HFFc6 (cell line): ENCODE measurements at regions not wholly inside any gene's neighbourhood (a gene's known extent, or its start where the extent isn't known, plus 50 kb on each side); places are given as distances from the start of the nearest gene placed in this dataset.

ENCODE experiments used
- DNase-seq: peaks from one replicate; pipeline ENCODE4 v3.0.0-alpha.2; 2018
- H3K27ac Mint-ChIP-seq: 2 replicates; pipeline ENCODE4 v1.8.0; 2020; ENCODE audit warnings: mild to moderate bottlenecking, mixed read lengths
- H3K27me3 Mint-ChIP-seq: 2 replicates; pipeline ENCODE4 v1.8.0; 2021; ENCODE audit warnings: mild to moderate bottlenecking, moderate library complexity, mixed read lengths; ENCODE audit not compliant: insufficient read depth
- H3K36me3 Mint-ChIP-seq: 2 replicates; pipeline ENCODE4 v1.8.0; 2021; ENCODE audit warnings: low read depth, mixed read lengths
- H3K4me1 Mint-ChIP-seq: 2 replicates; pipeline ENCODE4 v1.8.0; 2020; ENCODE audit warnings: low read depth, mixed read lengths
- H3K4me3 Mint-ChIP-seq: 2 replicates; pipeline ENCODE4 v1.8.0; 2020; ENCODE audit warnings: mild to moderate bottlenecking, moderate library complexity, mixed read lengths
- H3K9me3 Mint-ChIP-seq: 2 replicates; pipeline ENCODE4 v1.8.0; 2020; ENCODE audit warnings: mild to moderate bottlenecking, mixed read lengths
- CTCF ChIP-seq: fragments of 200-600 bp; sonication (generic); IDR thresholded peaks from 2 replicates; pipeline ENCODE4 v1.5.0; 2021; ENCODE audit warnings: antibody characterized with exemption, mild to moderate bottlenecking

- Mint-ChIP-seq H3K36me3 (peaks cover 26% of the 10 kb centered on the region), H3K4me3 (no peak overlapping the region), H3K4me1 (peaks cover 69% of the 10 kb centered on the region), H3K27ac (peak overlapping the region; percentile 67), H3K9me3 (no peaks in the 10 kb centered on the region), H3K27me3 (no peaks in the 10 kb centered on the region)
- TF ChIP-seq CTCF = no peak
- peak; percentile 68 for DNase-seq
Measured at GRCh38 chr15:62779036-62779770, 263.3 kb upstream of the TPM1 start.

GRCh38 chr15:62779899-62780298, 262.6 kb upstream of the TPM1 start:
- no peaks in the 10 kb centered on the region for H3K27me3 Mint-ChIP-seq
- no peak overlapping the region for H3K4me3 Mint-ChIP-seq
- no peak for DNase-seq
- H3K9me3 Mint-ChIP-seq = no peaks in the 10 kb centered on the region
- H3K36me3 Mint-ChIP-seq = peaks cover 24% of the 10 kb centered on the region
- TF ChIP-seq CTCF = no peak
- peaks cover 71% of the 10 kb centered on the region for H3K4me1 Mint-ChIP-seq
- peak overlapping the region; percentile 67; the same call in 1 of the 2 replicates for H3K27ac Mint-ChIP-seq

- no peak for DNase-seq
Measured at GRCh38 chr15:62781081-62781497, 261.5 kb upstream of the TPM1 start.

GRCh38 chr15:62782071-62782841, 260.3 kb upstream of the TPM1 start:
- H3K4me3 Mint-ChIP-seq = no peak overlapping the region; the same call in none of the 2 replicates
- DNase-seq = peak; percentile 74
- no peaks in the 10 kb centered on the region for H3K27me3 Mint-ChIP-seq
- peak; percentile 87 for TF ChIP-seq CTCF
- H3K4me1 Mint-ChIP-seq = peaks cover 80% of the 10 kb centered on the region
- H3K27ac Mint-ChIP-seq = peak overlapping the region; percentile 78
- H3K36me3 Mint-ChIP-seq = peaks cover 20% of the 10 kb centered on the region
- H3K9me3 Mint-ChIP-seq = no peaks in the 10 kb centered on the region

More at GRCh38 chr15:62781081-62781497, 261.5 kb upstream of the TPM1 start:
- Mint-ChIP-seq H3K4me3 (no peak overlapping the region), H3K4me1 (peaks cover 79% of the 10 kb centered on the region), H3K27me3 (no peaks in the 10 kb centered on the region), H3K27ac (peak overlapping the region; percentile 25), H3K9me3 (no peaks in the 10 kb centered on the region), H3K36me3 (peaks cover 17% of the 10 kb centered on the region)
- no peak for TF ChIP-seq CTCF

- no peak for TF ChIP-seq CTCF
- H3K4me1 Mint-ChIP-seq = peaks cover 73% of the 10 kb centered on the region
- peak overlapping the region; percentile 78 for H3K27ac Mint-ChIP-seq
- H3K27me3 Mint-ChIP-seq = no peaks in the 10 kb centered on the region
- DNase-seq = no peak
- H3K36me3 Mint-ChIP-seq = peaks cover 22% of the 10 kb centered on the region
- no peaks in the 10 kb centered on the region for H3K9me3 Mint-ChIP-seq
- H3K4me3 Mint-ChIP-seq = no peak overlapping the region; the same call in none of the 2 replicates
Measured at GRCh38 chr15:62782896-62783295, 259.7 kb upstream of the TPM1 start.
